ENCODE measurements at regions not wholly inside any gene's neighbourhood (a gene's known extent, or its start where the extent isn't known, plus 50 kb on each side); places are given as distances from the start of the nearest gene placed in this dataset.

GRCh38 chr5:74367241-74367733 is 273.2 kb downstream of the ENC1 start:
- Mint-ChIP-seq H3K36me3 (no peaks in the 10 kb centered on the region), H3K9me3 (ENCODE audit: low read depth) (no peaks in the 10 kb centered on the region), H3K4me1 (no peaks in the 10 kb centered on the region), H3K27ac (no peak overlapping the region), H3K4me3 (no peak overlapping the region), H3K27me3 (no peaks in the 10 kb centered on the region)
- CTCF ChIA-PET = no interaction called here
- DNase-seq (no peak), ATAC-seq (no peak)

- DNase-seq (no peak), ATAC-seq (no peak)
- no peaks in the 10 kb centered on the region for H3K27me3 Mint-ChIP-seq
- H3K36me3 Mint-ChIP-seq = no peaks in the 10 kb centered on the region
- no peaks in the 10 kb centered on the region for H3K4me1 Mint-ChIP-seq
- H3K9me3 Mint-ChIP-seq (ENCODE audit: low read depth) = no peaks in the 10 kb centered on the region
- H3K4me3 Mint-ChIP-seq = no peak overlapping the region
- H3K27ac Mint-ChIP-seq = no peak overlapping the region
- CTCF ChIA-PET = interaction anchor here (0.5 kb wide), 1 partner anchor 209 kb away, joined by 3 read pairs; no protein-coding TSS in a partner anchor
Measured at GRCh38 chr5:74365723-74366122, 274.8 kb downstream of the ENC1 start.

DNA sequence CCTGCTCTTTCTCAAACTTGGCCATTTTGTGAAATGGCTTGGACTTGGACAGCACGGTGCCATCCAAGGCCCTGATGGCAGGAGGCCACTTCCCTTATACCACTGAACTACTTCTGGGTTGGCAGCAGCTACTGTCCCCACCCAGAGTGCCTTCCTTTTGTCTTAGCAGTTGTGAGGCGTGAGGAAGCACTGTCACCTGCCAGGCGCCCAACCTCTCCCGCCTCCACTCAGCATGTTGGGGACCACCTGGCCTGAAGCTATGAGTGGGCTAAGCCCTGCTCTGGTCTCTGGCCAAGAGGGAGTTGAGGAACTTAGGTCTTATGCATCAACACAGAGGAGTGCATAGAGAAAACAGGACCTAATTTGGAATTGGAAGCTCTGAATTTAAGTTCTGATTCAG is 276.0 kb downstream of the ENC1 start:
- ATAC-seq = no peak
- no peaks in the 10 kb centered on the region for H3K9me3 Mint-ChIP-seq (ENCODE audit: low read depth)

DNA sequence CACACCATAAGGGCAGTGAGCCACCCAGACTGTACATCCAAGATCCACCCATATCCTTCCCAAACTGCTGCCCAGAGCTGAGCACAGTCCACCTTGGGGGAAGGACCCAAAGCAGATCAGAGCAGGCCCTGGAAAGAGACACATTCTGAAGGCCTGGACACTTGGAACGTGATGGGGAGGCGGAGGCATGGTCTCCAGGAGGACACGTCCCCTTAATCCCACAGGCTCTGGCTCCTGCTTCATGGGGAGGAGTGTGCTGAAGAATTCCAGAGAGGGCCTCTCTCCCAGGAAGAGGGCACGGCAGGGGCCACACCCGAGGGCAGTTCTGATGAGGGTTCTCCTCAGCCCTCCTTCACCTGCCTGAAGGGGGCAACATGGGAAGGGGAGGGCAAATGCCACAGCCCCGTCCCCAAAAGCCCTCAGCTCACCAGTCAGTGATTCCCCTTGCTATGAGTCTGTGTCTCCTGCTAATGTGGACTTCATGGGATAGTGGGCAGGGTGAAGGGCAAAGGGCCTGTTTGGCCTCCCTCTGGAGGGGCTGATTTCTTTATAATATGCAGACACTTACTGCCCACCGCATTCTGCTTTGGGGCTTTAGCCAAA is 276.8 kb downstream of the ENC1 start:
- CTCF ChIA-PET = no interaction called here
- H3K4me3 Mint-ChIP-seq = no peak overlapping the region
- H3K9me3 Mint-ChIP-seq (ENCODE audit: low read depth) = no peaks in the 10 kb centered on the region
- ATAC-seq (no peak), DNase-seq (no peak)
- no peaks in the 10 kb centered on the region for H3K4me1 Mint-ChIP-seq
- no peak overlapping the region for H3K27ac Mint-ChIP-seq
- no peaks in the 10 kb centered on the region for H3K27me3 Mint-ChIP-seq
- H3K36me3 Mint-ChIP-seq = no peaks in the 10 kb centered on the region

More for the DNA sequence above, 276.0 kb downstream of the ENC1 start:
- Mint-ChIP-seq H3K27ac (no peak overlapping the region), H3K4me1 (no peaks in the 10 kb centered on the region), H3K27me3 (no peaks in the 10 kb centered on the region), H3K36me3 (no peaks in the 10 kb centered on the region), H3K4me3 (no peak overlapping the region)
- CTCF ChIA-PET = no interaction called here
- no peak for DNase-seq

GRCh38 chr5:74361406-74362358 is 278.8 kb downstream of the ENC1 start:
- DNase-seq (no peak), ATAC-seq (no peak)
- no peaks in the 10 kb centered on the region for H3K9me3 Mint-ChIP-seq (ENCODE audit: low read depth)
- H3K4me1 Mint-ChIP-seq = no peaks in the 10 kb centered on the region
- no peak overlapping the region for H3K27ac Mint-ChIP-seq
- H3K27me3 Mint-ChIP-seq = no peaks in the 10 kb centered on the region
- CTCF ChIA-PET = no interaction called here
- H3K36me3 Mint-ChIP-seq = no peaks in the 10 kb centered on the region
- no peak overlapping the region for H3K4me3 Mint-ChIP-seq

DNA sequence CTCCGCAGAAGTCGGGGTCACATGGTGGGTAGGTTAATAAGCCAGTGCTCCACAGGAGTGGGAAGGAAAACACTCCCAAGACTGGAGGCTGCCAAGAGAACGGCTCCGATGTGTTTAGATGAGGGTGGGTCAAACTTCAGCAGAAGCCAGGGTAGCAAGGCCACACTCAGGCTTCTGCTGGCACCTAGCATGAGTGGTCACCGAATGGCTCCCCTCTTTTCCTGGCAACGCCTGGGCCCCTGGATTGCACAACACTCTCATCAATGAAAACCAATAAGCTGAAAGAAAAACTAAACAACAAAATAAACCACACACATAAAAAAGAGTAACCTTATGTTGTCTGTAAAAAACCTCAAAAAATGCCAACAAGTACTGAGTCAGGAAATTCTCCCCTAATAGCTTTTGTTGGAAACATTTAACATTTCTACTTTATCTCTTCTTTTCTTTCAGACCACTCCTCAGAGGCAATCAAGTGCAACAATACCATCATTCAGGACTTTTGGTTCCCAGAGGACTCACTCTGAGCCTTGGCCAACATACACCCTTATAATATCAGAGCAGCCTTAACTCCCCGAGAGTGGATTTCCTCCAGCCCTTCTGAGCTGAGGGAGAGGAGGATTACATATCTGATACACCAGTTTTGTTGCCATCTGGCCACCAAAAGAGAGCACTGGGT is 279.9 kb downstream of the ENC1 start:
- CTCF ChIA-PET = no interaction called here
- no peaks in the 10 kb centered on the region for H3K36me3 Mint-ChIP-seq
- no peak overlapping the region for H3K4me3 Mint-ChIP-seq
- H3K9me3 Mint-ChIP-seq (ENCODE audit: low read depth) = no peaks in the 10 kb centered on the region
- H3K4me1 Mint-ChIP-seq = no peaks in the 10 kb centered on the region
- DNase-seq (no peak), ATAC-seq (no peak)
- H3K27me3 Mint-ChIP-seq = no peaks in the 10 kb centered on the region
- no peak overlapping the region for H3K27ac Mint-ChIP-seq

DNA sequence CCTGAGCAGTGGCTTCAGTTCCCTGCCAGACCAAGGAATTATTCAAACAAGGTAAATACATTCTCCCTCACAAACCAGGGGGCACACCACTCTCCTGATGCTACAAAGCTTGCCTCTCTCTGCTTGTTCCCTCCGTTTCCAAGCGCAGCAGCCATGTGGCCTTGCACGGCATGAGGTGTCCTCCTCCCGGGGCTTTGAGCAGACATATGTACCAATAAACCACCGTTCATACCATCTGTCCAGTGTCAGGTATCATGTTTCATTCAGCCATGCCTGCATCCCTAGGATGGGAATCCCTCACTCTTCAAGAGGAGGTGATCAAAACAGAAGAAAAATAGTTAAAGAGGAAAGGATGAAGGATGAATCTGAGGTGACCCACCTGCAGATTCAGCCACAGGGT is 282.7 kb downstream of the ENC1 start:
- ATAC-seq (no peak), DNase-seq (no peak)
- Mint-ChIP-seq H3K27me3 (peaks cover 4% of the 10 kb centered on the region), H3K27ac (no peak overlapping the region), H3K9me3 (ENCODE audit: low read depth) (no peaks in the 10 kb centered on the region), H3K4me3 (no peak overlapping the region), H3K4me1 (no peaks in the 10 kb centered on the region), H3K36me3 (no peaks in the 10 kb centered on the region)
- CTCF ChIA-PET = interaction anchor here (0.6 kb wide), 1 partner anchor 283 kb away, joined by 3 read pairs; the partner anchor contains the start of gene ENC1

DNA sequence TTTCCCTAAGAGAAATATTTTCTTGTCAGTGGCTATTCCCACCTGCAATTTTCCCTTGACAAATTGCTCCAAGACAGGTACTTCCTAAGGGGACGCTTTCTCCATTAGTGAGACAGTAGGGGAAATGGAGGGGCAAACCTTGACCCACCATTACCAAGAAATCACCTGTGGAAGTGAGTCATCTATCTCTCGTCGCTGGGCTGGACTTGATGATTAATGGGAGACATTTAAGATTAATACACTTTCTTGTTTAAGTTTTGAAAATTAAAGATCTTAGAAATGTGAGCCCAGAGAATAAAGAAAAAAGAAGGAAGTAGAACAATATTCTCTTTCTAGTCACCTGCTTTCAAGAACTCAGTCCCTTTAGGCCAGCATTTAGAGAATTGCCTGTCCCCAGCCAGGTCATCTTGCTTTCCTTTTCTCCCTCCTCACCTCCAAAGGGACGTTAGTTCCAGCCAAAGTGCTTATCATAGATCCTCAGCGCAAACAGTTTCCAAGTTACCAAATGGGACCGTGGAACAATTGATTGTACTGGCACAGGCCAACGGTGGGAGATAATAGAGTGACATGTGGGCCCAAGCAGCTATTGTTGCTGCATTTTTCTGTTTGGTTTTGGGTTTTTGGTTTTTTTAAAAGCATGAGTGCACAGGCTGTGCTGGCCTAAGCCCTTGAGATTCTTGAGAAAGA is 284.4 kb downstream of the ENC1 start:
- H3K4me1 Mint-ChIP-seq = no peaks in the 10 kb centered on the region
- H3K27me3 Mint-ChIP-seq = peaks cover 10% of the 10 kb centered on the region
- H3K27ac Mint-ChIP-seq = no peak overlapping the region
- no peak for ATAC-seq
- no peaks in the 10 kb centered on the region for H3K36me3 Mint-ChIP-seq
- no peaks in the 10 kb centered on the region for H3K9me3 Mint-ChIP-seq (ENCODE audit: low read depth)
- no peak for DNase-seq
- CTCF ChIA-PET = no interaction called here
- H3K4me3 Mint-ChIP-seq = no peak overlapping the region

- CTCF ChIA-PET = no interaction called here
- DNase-seq (no peak), ATAC-seq (no peak)
- Mint-ChIP-seq H3K4me1 (no peaks in the 10 kb centered on the region), H3K36me3 (no peaks in the 10 kb centered on the region), H3K27me3 (peaks cover 10% of the 10 kb centered on the region), H3K27ac (no peak overlapping the region), H3K4me3 (no peak overlapping the region), H3K9me3 (ENCODE audit: low read depth) (no peaks in the 10 kb centered on the region)
Measured at GRCh38 chr5:74355041-74355824, 285.3 kb downstream of the ENC1 start.

DNA sequence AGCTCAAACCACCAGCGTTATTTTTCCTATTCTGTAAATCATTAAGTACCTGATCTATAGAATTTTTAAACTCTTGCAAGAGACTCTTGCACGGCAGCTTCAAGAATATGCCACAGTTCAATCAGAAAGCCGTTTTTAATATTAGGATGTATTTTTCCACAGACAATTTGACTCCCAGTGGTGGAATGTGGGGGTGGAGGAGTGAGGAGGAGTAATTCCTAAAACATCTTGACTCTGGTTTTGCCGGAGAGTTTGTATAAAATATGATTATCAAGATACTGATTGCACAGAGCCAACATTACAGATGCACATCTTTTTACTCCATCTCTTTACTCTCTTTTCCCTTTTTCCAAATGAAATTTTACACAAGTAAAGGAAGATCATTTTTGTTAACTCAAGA is 288.3 kb downstream of the ENC1 start:
- Mint-ChIP-seq H3K4me3 (no peak overlapping the region), H3K9me3 (ENCODE audit: low read depth) (no peaks in the 10 kb centered on the region), H3K36me3 (no peaks in the 10 kb centered on the region), H3K4me1 (no peaks in the 10 kb centered on the region), H3K27me3 (peaks cover 17% of the 10 kb centered on the region), H3K27ac (no peak overlapping the region)
- DNase-seq = no peak
- CTCF ChIA-PET = no interaction called here
- ATAC-seq = no peak

DNA sequence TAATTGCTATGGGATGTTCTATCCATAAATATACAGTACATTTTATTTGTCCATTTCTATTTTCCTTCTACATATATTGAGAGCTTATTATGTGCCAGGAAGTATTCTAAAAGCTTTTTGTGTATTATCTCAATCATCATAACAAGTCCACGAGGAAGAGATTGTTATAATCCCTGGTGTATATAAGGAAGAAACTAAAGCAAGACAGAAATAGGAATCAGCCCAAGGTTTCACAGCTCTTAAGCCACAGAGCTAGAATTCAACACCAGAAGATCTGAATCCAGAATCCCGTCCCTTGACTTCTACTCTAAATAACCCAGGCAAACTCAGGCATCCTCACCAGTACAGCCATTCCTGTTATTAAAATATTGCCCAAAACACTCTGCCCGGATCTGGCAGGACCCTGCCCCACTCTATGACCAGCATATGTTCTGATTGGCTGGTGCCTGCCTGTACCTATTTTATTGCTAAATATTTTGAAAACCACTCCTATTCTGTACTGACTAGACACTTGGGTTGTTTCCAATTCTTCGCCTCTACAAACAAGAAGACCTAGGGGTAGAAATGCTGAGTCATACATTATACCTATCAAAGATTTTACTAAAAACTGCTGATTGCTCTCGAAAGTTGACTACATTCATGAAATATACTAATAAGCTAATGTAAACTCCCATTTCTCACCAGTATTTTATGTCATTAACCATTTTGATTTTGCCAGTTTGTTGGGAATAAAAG is 297.4 kb downstream of the ENC1 start:
- no peaks in the 10 kb centered on the region for H3K9me3 Mint-ChIP-seq (ENCODE audit: low read depth)
- ATAC-seq (no peak), DNase-seq (no peak)
- no peaks in the 10 kb centered on the region for H3K4me1 Mint-ChIP-seq
- H3K36me3 Mint-ChIP-seq = no peaks in the 10 kb centered on the region
- CTCF ChIA-PET = no interaction called here
- H3K27ac Mint-ChIP-seq = no peak overlapping the region
- peaks cover 15% of the 10 kb centered on the region for H3K27me3 Mint-ChIP-seq
- no peak overlapping the region for H3K4me3 Mint-ChIP-seq

GRCh38 chr5:74342182-74342581 is 298.3 kb downstream of the ENC1 start:
- DNase-seq = no peak
- H3K27ac Mint-ChIP-seq = no peak overlapping the region
- no peak for ATAC-seq
- CTCF ChIA-PET = no interaction called here
- no peaks in the 10 kb centered on the region for H3K4me1 Mint-ChIP-seq
- no peak overlapping the region for H3K4me3 Mint-ChIP-seq
- no peaks in the 10 kb centered on the region for H3K36me3 Mint-ChIP-seq
- no peaks in the 10 kb centered on the region for H3K9me3 Mint-ChIP-seq (ENCODE audit: low read depth)
- peaks cover 15% of the 10 kb centered on the region for H3K27me3 Mint-ChIP-seq

Measured in activated CD8-positive, alpha-beta memory T cell treated with anti-CD3 and anti-CD28 coated beads, Interleukin-2, amount 10 ng/mL, durations not matched to agents 7 days and 5 days (primary cell).